ENCODE measurements at regions not wholly inside any gene's neighbourhood (a gene's known extent, or its start where the extent isn't known, plus 50 kb on each side); places are given as distances from the start of the nearest gene placed in this dataset.

GRCh38 chr1:181313466-181313865 lies 169.9 kb upstream of the CACNA1E start:
- TF ChIP-seq CTCF (CRISPR knock-in tag; IDR thresholded peaks at IDR 0.05), result no peak
- TF ChIP-seq KLF13 (CRISPR knock-in tag; IDR thresholded peaks at IDR 0.05), result no peak
- TF ChIP-seq ATAD3A (CRISPR knock-in tag; IDR thresholded peaks at IDR 0.05), result no peak
- TF ChIP-seq NCOA1 (CRISPR knock-in tag; IDR thresholded peaks at IDR 0.05), result no peak
